IMR-90 (cell line): ENCODE measurements at regions not wholly inside any gene's neighbourhood (a gene's known extent, or its start where the extent isn't known, plus 50 kb on each side); places are given as distances from the start of the nearest gene placed in this dataset.

Experiments
- ATAC-seq: fragments of 200-7000 bp; cut with Tn5 transposase; 2 replicates; pipeline ENCODE4 v1.9.1; 2020; ENCODE audit warnings: low read depth, mild to moderate bottlenecking, moderate library complexity
- BruUV-seq: library from RNA; stranded (reverse); fragments of 400-500 nt; replicated peaks from 2 replicates; lab custom pipeline; 2021; lab: Mats Ljungman, UMichigan
- CTCF ChIA-PET: fragments of 300-600 bp; formaldehyde crosslinking; extraction: SDS; loops from one replicate; lab custom pipeline; 2021; ENCODE audit warnings: antibody characterized with exemption; lab: Yijun Ruan, JAX
- POLR2A ChIA-PET: fragments of 300-600 bp; sonication (Branson Sonifier 250); formaldehyde crosslinking; loops from one replicate; lab custom pipeline; 2022; ENCODE audit warnings: antibody characterized with exemption; ENCODE audit not compliant: unreplicated experiment; lab: Charles Lee
- DNase-seq: peaks from one replicate; pipeline ENCODE4 v3.0.0; 2013
- H2AFZ ChIP-seq: replicated peaks from 2 replicates; pipeline ENCODE3; 2013; ENCODE audit warnings: low read length, mild to moderate bottlenecking; ENCODE audit not compliant: poor library complexity
- H2AK5ac ChIP-seq: 2 replicates; pipeline ENCODE4 v1.6.1; 2013; ENCODE audit warnings: low read depth, low read length, inconsistent platforms
- H2AK9ac ChIP-seq: replicated peaks from 2 replicates; pipeline ENCODE3; 2013; ENCODE audit warnings: mild to moderate bottlenecking, low read depth, low read length, moderate library complexity; ENCODE audit not compliant: poor library complexity
- H2BK120ac ChIP-seq: 2 replicates; pipeline ENCODE4 v1.6.1; 2013; ENCODE audit warnings: low read depth, low read length, inconsistent platforms
- H2BK15ac ChIP-seq: 3 replicates; pipeline ENCODE4 v1.6.1; 2013; ENCODE audit warnings: low read depth, low read length, inconsistent platforms
- H2BK20ac ChIP-seq: 2 replicates; pipeline ENCODE4 v1.6.1; 2013; ENCODE audit warnings: low read depth, mild to moderate bottlenecking, inconsistent platforms, low read length, moderate library complexity
- H2BK5ac ChIP-seq: 2 replicates; pipeline ENCODE4 v1.6.1; 2013; ENCODE audit warnings: mild to moderate bottlenecking, low read depth, low read length, inconsistent platforms; ENCODE audit not compliant: poor library complexity, severe bottlenecking
- H3K14ac ChIP-seq: replicated peaks from 2 replicates; pipeline ENCODE4 v1.6.1; 2013; ENCODE audit warnings: low read depth, low read length, inconsistent platforms
- H3K18ac ChIP-seq: 2 replicates; pipeline ENCODE4 v1.6.1; 2013; ENCODE audit warnings: low read depth, low read length, control low read depth
- H3K23ac ChIP-seq: 2 replicates; pipeline ENCODE4 v1.6.1; 2013; ENCODE audit warnings: low read depth, low read length, inconsistent platforms
- H3K27ac ChIP-seq: 2 replicates; pipeline ENCODE4 v1.5.1; 2013; ENCODE audit warnings: mild to moderate bottlenecking, control low read depth, low read length; ENCODE audit not compliant: insufficient read depth
- H3K27me3 ChIP-seq: 2 replicates; pipeline ENCODE4 v1.6.1; 2013; ENCODE audit warnings: low read length; ENCODE audit not compliant: control insufficient read depth, insufficient read depth
- H3K36me3 ChIP-seq: 2 replicates; pipeline ENCODE4 v1.6.1; 2013; ENCODE audit warnings: low read length, mixed read lengths; ENCODE audit not compliant: control insufficient read depth, insufficient read depth
- H3K4ac ChIP-seq: 2 replicates; pipeline ENCODE4 v1.6.1; 2013; ENCODE audit warnings: low read depth, low read length, inconsistent platforms
- H3K4me1 ChIP-seq: 2 replicates; pipeline ENCODE4 v1.6.1; 2013; ENCODE audit warnings: low read length, mixed read lengths; ENCODE audit not compliant: control insufficient read depth, insufficient read depth
- H3K4me2 ChIP-seq: 2 replicates; pipeline ENCODE4 v1.6.1; 2013; ENCODE audit warnings: low read depth, mild to moderate bottlenecking, control low read depth, low read length, moderate library complexity
- H3K4me3 ChIP-seq: 2 replicates; pipeline ENCODE4 v1.5.1; 2013; ENCODE audit warnings: low read depth, mild to moderate bottlenecking, control low read depth, low read length, moderate library complexity; ENCODE audit not compliant: insufficient read depth
- H3K56ac ChIP-seq: 2 replicates; pipeline ENCODE4 v1.6.1; 2013; ENCODE audit warnings: low read length, inconsistent platforms; ENCODE audit not compliant: insufficient read depth; ENCODE audit errors: extremely low read depth
- H3K79me1 ChIP-seq, 2 experiments: 2 replicates each; pipeline ENCODE4 v1.6.1; 2013; ENCODE audit warnings: low read length in 2 of 2, inconsistent platforms in 1 of 2, low read depth in 1 of 2
- H3K9ac ChIP-seq: 2 replicates; pipeline ENCODE4 v1.6.1; 2013; ENCODE audit warnings: low read depth, low read length, control low read depth
- H3K9me1 ChIP-seq: 2 replicates; pipeline ENCODE4 v1.6.1; 2013; ENCODE audit warnings: low read length, inconsistent platforms; ENCODE audit not compliant: insufficient read depth
- H3K9me3 ChIP-seq: 2 replicates; pipeline ENCODE4 v1.6.1; 2013; ENCODE audit warnings: low read length; ENCODE audit not compliant: control insufficient read depth, insufficient read depth
- H4K20me1 ChIP-seq: 2 replicates; pipeline ENCODE4 v1.6.1; 2013; ENCODE audit warnings: low read length, inconsistent platforms; ENCODE audit not compliant: insufficient read depth
- H4K5ac ChIP-seq: 2 replicates; pipeline ENCODE4 v1.6.1; 2013; ENCODE audit warnings: mild to moderate bottlenecking, low read depth, low read length, control low read depth
- H4K8ac ChIP-seq, 2 experiments: 2 replicates each; pipeline ENCODE4 v1.6.1; 2013; ENCODE audit warnings: low read depth in 2 of 2, low read length in 2 of 2, control low read depth in 1 of 2, inconsistent platforms in 1 of 2
- H4K91ac ChIP-seq: 2 replicates; pipeline ENCODE4 v1.6.1; 2013; ENCODE audit warnings: low read depth, low read length, inconsistent platforms; ENCODE audit not compliant: insufficient read depth
- CEBPB ChIP-seq: IDR thresholded peaks from 2 replicates; pipeline ENCODE4 v1.6.1; 2012; ENCODE audit warnings: low read depth, low read length, improper control_type of control experiment
- FOS ChIP-seq: fragments of 150-350 bp; IDR thresholded peaks from 2 replicates; pipeline ENCODE4 v1.6.1; 2016; ENCODE audit warnings: low read depth, low read length
- MAFK ChIP-seq: IDR thresholded peaks from 2 replicates; pipeline ENCODE4 v1.6.1; 2012; ENCODE audit warnings: low read depth, low read length, improper control_type of control experiment
- WGBS, 2 experiments: methylation state at CpG; one replicate each; pipeline versions ENCODE4 v1.1.5 to v1.1.7; 2013; ENCODE audit warnings: missing lambda C conversion rate in 2 of 2; ENCODE audit not compliant: insufficient read length in 1 of 2; ENCODE audit errors: extremely low coverage in 2 of 2; 5-methylcytosine and 5-hydroxymethylcytosine counted together
- dilution Hi-C: fragments of 300-500 bp; cut with HindIII; formaldehyde crosslinking; loops from one replicate; pipeline ENCODE4 v1.14.3; 2018; ENCODE audit warnings: low sequenced_read_pairs; ENCODE audit not compliant: unreplicated experiment
- in situ Hi-C: fragments of 300-500 bp; cut with MboI; formaldehyde crosslinking; loops from 3 replicates; pipeline ENCODE4 v1.14.3; 2019; ENCODE audit warnings: low sequenced_read_pairs, inconsistent platforms, mixed read lengths
- intact Hi-C: fragments of 100-400 bp; cut with micrococcal nuclease; formaldehyde crosslinking; loops from 2 replicates; pipeline ENCODE4 v1.10.0; 2022
- TF ChIP-seq, protein P1 (sequence below): conservative IDR thresholded peaks from 2 replicates; pipeline ENCODE4 v1.5.1; 2012; ENCODE audit warnings: mild to moderate bottlenecking, low read depth, low read length, improper control_type of control experiment
- TF ChIP-seq, protein P2 (sequence below): fragments of 150-350 bp; IDR thresholded peaks from 2 replicates; pipeline ENCODE4 v1.6.1; 2016; ENCODE audit warnings: low read depth, mild to moderate bottlenecking, low read length, moderate library complexity, borderline replicate concordance

DNA sequence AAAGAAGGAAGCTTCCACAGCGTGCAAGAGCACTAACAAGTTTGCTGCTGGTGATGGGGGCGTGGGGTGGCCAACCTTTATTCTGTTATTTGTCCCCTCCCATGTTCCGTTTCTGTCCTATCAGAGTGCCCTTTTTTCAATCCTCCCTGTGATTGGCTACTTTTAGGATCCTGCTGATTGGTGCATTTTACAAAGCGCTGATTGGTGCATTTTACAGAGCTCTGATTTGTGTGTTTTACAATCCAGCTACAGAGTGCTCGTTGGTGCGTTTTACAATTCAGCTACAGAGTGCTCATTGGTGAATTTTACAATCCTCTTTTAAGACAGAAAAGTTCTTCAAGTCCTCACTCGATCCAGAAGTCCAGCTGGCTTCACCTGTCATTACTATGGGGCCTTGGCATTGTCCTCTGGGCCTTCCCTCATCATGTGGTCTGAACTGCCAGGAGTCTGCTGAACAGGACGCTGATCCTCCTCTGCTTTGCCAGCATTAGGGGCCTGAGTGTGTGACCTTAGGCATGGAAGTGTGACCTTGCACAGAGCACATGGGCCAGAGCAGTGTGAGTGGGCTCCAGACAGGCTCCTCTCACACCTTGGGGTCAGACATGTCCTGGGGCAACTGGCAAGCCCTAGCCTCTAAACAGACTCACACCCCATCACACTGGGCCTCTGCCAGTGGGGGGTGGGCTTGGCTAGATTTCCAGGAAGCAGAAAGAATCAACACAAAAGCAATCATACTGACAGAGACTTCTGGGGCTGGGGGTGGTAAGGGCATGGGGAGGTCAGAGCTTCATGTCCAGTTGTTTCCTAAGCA, 167.4 kb downstream of the PTPN20 start (continued):
- TF ChIP-seq, protein P1, sequence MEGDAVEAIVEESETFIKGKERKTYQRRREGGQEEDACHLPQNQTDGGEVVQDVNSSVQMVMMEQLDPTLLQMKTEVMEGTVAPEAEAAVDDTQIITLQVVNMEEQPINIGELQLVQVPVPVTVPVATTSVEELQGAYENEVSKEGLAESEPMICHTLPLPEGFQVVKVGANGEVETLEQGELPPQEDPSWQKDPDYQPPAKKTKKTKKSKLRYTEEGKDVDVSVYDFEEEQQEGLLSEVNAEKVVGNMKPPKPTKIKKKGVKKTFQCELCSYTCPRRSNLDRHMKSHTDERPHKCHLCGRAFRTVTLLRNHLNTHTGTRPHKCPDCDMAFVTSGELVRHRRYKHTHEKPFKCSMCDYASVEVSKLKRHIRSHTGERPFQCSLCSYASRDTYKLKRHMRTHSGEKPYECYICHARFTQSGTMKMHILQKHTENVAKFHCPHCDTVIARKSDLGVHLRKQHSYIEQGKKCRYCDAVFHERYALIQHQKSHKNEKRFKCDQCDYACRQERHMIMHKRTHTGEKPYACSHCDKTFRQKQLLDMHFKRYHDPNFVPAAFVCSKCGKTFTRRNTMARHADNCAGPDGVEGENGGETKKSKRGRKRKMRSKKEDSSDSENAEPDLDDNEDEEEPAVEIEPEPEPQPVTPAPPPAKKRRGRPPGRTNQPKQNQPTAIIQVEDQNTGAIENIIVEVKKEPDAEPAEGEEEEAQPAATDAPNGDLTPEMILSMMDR: no peak

DNA sequence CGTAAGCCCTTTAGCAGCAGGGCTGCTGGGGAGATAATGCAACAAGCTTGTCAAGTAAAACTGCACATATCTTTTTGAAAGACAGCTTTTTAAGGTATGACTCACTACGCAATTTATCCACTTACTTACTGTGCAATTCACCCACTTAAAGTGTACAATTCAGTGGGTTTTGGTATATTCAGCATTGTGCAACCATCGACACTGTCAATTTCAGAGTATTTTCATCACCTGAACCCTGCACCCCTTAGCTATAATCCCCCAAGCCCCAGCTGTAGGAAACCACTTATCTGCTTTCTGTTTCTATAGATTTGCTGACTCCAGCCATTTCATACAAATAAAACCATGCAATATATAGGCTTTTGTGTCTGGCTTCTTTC, 168.0 kb downstream of the PTPN20 start:
- Histone ChIP-seq H3K4me2 (peak overlapping the region; percentile 39; the same call in 1 of the 2 replicates), H2BK120ac (no peak overlapping the region), H2BK20ac (no peak overlapping the region), H2BK15ac (no peak overlapping the region), H2AK5ac (no peak overlapping the region), H3K79me1 (no peaks in the 10 kb centered on the region), H3K27me3 (peaks cover 7% of the 10 kb centered on the region; the same call in 1 of the 2 replicates), H3K18ac (no peak overlapping the region; the same call in 1 of the 2 replicates), H3K9me3 (peaks cover 3% of the 10 kb centered on the region; the same call in 1 of the 2 replicates), H3K4ac (no peak overlapping the region), H4K8ac (no peak overlapping the region), H3K23ac (no peak overlapping the region), H4K20me1 (no peaks in the 10 kb centered on the region), H3K14ac (no peak overlapping the region), H3K27ac (peak overlapping the region; percentile 71; the same call in 1 of the 2 replicates), H3K56ac (no peak overlapping the region), H4K91ac (no peak overlapping the region), H2AFZ (peak overlapping the region; percentile 53), H2BK5ac (peak overlapping the region; percentile 32), H3K9ac (no peak overlapping the region), H3K4me3 (no peak overlapping the region), H3K4me1 (peaks cover 4% of the 10 kb centered on the region), H4K5ac (no peak overlapping the region), H3K9me1 (no peaks in the 10 kb centered on the region; the same call in 1 of the 2 replicates), H2AK9ac (no peak overlapping the region), H3K36me3 (no peaks in the 10 kb centered on the region)
- dilution Hi-C loops (no loop called here), intact Hi-C loops (no loop called here), in situ Hi-C loops (no loop called here)
- CTCF ChIA-PET: no interaction called here
- ATAC-seq (peak; percentile 82), DNase-seq (peak; percentile 67)
- peak; percentile 84 for TF ChIP-seq CEBPB
- TF ChIP-seq, protein P2, sequence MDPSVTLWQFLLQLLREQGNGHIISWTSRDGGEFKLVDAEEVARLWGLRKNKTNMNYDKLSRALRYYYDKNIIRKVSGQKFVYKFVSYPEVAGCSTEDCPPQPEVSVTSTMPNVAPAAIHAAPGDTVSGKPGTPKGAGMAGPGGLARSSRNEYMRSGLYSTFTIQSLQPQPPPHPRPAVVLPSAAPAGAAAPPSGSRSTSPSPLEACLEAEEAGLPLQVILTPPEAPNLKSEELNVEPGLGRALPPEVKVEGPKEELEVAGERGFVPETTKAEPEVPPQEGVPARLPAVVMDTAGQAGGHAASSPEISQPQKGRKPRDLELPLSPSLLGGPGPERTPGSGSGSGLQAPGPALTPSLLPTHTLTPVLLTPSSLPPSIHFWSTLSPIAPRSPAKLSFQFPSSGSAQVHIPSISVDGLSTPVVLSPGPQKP: no peak
- TF ChIP-seq FOS: peak; percentile 38; the same call in 1 of the 2 replicates
- TF ChIP-seq MAFK: peak; percentile 73
- no TSS peak for BruUV-seq
- POLR2A ChIA-PET: no interaction called here
- WGBS, 2 experiments: no CpG with 5 or more reads among the region's 3 CpGs
